Ovary (tissue), 3 donors: ENCODE measurements at regions not wholly inside any gene's neighbourhood (a gene's known extent, or its start where the extent isn't known, plus 50 kb on each side); places are given as distances from the start of the nearest gene placed in this dataset.

Experiments used
- EP300 ChIP-seq: sonication (generic); formaldehyde crosslinking; IDR thresholded peaks from one replicate; pipeline ENCODE4 v1.6.1; 2017; ENCODE audit warnings: antibody characterized with exemption
- TF ChIP-seq, protein P1 (sequence below), 3 donors: fragments of 450-650 bp in 2 of 3; fragments of 200-600 bp in 1 of 3; IDR thresholded peaks; one replicate each; pipeline versions ENCODE4 v1.5.1 to v1.8.0; 2016 to 2022; ENCODE audit warnings: antibody characterized with exemption in 3 of 3, mild to moderate bottlenecking in 1 of 3
- donor health status: DM: no; HTN: no; CAD: no.

DNA sequence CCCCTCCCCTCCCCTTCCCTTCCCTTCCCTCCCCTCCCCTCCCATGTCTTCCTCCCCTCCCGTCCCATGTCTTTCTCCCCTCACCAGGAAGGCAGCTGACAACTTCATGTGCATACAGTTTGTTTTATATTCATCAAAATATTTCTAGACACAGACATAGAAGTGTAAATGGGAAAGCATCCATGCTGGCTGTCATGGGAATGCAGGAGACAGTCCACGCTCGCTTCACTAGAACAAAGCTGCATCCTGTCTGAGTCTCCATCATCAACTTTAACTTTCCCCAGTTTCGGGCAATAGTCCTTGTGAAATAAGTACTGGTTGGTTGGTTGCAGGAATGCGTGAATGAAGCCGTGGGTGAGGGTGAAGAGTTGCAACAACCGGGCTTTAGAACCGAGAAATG is 226.9 kb downstream of the DCDC2C start:
- TF ChIP-seq, protein P1, sequence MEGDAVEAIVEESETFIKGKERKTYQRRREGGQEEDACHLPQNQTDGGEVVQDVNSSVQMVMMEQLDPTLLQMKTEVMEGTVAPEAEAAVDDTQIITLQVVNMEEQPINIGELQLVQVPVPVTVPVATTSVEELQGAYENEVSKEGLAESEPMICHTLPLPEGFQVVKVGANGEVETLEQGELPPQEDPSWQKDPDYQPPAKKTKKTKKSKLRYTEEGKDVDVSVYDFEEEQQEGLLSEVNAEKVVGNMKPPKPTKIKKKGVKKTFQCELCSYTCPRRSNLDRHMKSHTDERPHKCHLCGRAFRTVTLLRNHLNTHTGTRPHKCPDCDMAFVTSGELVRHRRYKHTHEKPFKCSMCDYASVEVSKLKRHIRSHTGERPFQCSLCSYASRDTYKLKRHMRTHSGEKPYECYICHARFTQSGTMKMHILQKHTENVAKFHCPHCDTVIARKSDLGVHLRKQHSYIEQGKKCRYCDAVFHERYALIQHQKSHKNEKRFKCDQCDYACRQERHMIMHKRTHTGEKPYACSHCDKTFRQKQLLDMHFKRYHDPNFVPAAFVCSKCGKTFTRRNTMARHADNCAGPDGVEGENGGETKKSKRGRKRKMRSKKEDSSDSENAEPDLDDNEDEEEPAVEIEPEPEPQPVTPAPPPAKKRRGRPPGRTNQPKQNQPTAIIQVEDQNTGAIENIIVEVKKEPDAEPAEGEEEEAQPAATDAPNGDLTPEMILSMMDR (IDR thresholded peaks at IDR 0.05), result no peak
- TF ChIP-seq EP300, result no peak
